ENCODE measurements at regions not wholly inside any gene's neighbourhood (a gene's known extent, or its start where the extent isn't known, plus 50 kb on each side); places are given as distances from the start of the nearest gene placed in this dataset.

DNA sequence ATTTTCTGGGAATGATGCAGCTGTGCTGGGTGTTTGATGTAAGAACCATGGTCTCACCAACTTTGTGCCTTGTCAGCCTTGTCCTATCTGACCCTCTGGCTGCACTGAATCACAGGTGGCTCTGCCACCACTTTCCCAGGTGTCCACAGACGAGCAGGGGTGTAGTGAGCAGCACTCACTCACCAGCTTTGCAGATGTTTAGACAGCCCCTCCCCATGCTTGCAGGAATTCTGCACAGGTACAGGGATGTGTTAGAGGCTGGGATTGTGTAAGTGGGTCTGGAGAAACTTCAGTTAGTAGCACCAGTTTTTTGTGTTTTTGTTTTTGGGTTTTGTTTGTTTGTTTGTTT is 88.2 kb upstream of the NAA20 start:
- DNase-seq (ENCODE audit: low spot score), result no peak

DNA sequence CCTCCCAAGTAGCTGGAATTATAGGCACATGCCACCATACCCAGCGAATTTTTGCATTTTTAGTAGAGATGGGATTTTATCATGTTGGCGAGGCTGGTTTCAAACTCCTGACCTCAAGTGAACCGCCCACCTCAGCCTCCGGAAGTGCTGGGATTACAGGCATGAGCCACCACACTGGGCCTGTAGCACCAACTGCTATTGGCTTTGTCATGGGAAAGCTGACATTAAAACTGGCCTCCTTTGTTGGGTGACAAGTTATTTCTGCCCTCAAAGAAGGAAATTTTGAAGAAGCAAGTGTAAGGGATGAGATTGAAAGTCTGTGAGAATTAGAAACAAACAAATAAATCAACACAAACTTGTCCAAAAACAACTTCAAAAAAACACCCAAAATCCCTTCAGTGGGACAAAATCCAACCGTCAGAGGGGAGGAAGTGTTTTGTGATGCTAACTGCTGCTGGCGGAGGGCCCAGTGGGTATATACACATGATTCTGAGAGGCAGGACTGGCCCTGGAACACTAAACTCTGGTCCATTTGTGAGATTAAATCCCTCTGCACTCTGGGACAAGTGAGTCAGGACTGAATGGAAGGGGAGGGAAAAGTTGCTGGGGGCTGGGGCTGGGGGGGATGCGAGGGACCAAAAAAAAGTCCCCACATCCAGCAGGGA is 87.5 kb upstream of the NAA20 start:
- no peak for DNase-seq (ENCODE audit: low spot score)

DNA sequence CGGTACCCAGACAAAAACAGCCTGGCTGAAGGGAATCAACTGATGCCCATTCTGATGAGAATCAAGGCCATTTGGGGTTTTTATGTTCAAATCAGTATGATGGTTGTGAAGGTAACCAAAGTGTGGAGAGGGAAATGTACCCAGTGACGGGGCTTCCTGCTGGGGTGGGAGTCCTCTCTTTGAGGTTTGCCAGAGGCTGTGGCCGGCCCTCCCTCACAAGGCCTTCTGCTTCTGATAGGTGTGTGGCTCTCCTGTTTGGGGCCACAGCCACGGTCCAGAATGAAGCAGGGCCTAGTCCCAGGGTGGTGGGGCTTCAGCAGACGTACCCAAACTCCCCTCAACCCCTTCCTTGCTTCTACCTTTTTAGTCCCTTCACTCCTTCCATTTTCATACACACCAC is 86.7 kb upstream of the NAA20 start:
- DNase-seq (ENCODE audit: low spot score), result no peak

DNA sequence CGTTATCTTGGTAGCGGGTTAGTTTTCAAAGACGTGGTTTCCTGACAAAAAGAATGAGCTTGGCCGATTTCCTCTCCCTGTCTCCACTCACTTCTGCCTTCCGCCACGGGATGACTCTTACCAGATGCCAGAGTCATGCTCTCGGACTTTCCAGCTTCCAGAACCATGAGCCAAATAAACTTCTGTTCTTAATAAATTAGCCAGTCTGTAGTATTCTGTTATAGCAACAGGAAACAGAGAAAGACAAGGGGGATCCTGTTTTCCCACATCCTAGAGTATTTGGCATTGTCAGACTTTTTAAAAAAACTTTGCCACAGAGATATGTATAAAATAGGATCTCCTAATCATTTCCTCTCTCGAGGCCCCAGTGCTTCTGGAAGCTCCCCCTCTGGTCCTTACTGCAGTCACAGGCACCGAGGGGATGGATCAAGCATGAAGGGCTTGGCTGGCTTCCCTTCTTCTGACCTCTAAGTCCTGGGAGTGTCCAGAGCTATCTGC is 84.9 kb upstream of the NAA20 start:
- no peak for DNase-seq (ENCODE audit: low spot score)

DNA sequence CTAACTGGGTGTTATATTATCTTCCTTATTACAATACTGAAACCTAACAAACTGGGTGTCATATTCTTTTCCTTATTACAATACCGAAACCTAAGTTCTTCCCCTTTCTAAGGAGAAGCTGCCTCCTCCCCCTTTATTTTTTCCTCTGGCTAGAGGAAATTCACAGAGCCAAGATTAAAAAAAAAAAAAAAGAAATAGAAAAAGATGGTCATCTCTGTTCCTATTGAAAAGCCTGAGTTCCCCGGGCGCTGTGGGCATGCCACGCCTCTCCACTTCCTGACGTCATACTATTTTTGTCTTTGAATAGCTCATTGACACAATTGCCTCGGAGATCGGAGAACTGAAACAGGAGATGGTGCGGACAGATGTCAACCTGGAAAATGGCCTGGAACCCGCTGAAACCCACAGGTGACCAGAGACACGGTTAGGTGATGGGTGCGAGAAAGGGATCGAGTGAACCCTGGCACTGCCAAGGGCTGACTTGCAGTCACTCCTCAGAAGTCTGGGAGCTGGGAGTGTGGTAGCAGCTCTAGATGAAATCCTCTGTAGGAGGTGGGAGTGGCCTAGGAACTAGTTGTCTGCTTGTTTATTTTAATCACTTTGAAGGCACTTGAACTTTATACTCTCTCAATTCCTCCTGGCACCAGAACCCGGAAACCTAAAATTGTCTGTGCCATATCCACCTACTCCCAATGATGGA is 82.2 kb upstream of the NAA20 start:
- DNase-seq (ENCODE audit: low spot score), result no peak

DNA sequence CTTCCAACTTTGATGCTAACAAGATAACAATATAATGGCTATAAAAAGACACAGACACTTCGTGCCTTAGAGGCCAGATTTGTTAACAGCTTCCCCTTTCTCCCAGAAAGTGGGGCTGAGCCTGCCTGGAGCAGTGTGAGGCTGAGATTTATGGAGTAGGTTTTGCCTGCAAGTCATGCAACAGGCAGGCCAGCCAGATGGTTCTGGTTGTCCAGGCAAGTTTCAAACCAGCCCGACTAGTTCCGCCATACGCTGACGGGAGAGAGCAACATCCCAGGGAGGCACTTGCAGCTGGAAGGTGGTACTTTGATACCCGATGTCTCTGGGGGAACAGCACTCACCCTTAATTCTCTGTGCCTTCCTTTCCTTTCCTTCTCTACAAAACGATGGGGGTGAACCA is 81.3 kb upstream of the NAA20 start:
- DNase-seq (ENCODE audit: low spot score), result no peak

DNA sequence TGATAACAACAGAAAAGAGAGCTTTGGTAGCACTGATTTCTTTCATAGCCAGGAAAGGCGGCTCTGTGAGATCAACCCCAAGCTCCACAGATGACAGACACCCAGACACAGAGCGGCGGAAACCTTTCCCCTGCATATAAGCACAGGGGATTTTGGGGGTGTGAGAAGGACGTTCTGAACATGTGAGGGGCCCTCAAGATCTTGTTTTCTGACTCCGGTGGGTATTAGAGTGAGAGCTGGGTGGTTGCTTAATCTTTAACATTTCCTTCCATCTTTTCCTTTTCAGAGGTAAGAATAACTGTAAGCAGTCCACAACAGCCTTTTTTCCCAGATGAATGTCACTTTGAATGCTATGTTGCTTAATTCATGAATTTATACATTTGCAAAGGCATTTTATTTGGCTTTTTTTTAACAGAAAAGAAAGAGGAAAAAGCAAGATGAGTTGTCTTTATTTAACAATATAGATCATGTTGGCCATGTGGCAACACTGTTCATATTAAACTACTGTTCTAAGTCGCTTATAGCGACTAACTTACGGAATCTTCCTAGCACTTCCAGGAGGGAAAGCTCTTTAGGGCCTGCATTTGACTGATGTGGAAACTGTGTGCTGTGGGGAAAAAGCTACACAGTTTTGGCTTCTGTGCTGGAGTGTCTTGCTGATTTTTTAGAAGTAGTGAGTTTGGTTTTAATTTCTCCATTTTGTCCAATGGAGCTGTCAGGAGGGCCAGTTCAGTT is 80.5 kb upstream of the NAA20 start:
- DNase-seq (ENCODE audit: low spot score), result no peak

DNA sequence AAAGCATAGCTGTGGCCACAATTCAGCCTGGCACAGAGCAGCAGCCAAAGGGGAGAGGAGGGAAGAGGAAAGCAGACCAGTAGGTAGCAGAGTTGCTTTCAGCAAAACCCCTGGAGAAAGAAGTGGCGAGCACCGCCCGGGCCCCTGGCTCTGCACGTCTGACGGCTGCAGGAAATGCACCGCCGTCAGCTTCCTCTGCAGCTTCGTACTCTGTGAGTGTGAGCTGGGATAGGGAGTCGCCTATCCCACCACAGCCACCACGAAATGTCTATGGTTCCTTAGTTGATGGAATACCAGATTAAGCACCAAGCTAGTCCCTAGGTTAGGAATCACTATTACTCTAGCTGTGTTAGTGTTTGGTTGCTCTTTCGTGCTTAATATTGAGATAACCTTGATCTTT is 79.9 kb upstream of the NAA20 start:
- DNase-seq (ENCODE audit: low spot score), result no peak

DNA sequence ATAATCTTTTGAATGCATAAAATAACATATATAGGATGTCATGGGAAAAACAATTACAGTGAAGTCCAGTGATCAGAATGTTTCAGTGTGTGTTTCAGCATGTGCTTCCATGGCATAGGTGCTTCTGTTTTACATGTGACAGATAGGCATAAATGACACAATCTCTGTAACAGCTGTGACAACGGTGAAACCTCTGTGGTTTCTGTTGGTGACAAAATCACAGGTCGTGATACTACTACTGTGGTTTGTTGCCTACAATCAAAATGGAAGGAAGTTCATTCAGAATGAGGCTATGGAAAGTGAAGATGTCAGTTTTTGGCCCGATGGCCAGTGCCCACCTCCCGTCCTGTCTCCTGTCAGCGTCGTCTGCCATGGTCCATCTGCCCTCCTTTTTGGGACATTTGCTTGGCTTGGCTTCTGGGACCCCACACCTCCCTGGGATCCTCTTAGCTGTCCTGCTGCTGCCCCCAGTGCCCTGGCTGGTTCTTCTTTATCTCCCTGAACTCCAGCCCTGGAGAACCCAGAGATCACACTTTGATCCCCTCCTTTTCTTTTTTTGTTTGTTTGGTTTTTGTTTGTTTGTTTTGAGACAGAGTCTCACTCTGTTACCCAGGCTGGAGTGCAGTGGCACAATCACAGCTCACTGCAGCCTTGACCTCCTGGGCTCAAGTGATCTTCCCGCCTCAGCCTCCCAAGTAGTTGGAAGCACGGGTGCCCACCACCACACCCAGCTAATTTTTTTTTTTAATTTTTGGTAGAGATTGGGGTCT is 79.3 kb upstream of the NAA20 start:
- DNase-seq (ENCODE audit: low spot score), result no peak

DNA sequence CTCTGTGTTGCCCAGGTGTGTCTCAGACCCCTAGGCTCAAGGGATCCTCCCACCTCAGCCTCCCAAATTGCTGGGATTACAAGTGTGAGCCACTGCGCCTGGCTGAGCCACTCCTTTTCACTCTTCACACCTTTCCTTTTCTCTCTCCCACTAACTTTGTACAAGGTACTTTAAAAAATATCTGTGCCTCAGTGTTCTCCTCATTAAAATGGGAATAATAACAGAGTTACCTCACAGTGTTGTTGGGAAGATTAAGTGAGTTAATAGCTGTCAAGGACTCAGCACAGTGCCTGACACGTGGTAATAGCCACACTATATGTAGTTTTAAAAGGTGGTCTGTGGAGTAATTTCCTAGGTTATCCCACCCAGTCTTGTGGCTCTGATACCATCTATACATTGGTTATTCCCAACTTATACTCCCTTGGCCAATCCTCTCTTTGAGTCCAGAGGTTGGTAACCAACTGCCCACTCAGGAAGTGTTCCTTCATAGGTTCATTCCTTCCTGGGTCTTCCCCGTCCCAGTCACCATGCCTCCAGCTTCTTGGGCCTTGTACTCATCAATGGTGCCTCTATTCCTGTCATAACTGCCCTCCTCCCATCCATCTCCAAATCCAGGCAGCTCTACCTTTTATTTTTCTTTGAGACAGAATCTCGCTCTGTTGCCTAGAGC is 78.6 kb upstream of the NAA20 start:
- no peak for DNase-seq (ENCODE audit: low spot score)

DNA sequence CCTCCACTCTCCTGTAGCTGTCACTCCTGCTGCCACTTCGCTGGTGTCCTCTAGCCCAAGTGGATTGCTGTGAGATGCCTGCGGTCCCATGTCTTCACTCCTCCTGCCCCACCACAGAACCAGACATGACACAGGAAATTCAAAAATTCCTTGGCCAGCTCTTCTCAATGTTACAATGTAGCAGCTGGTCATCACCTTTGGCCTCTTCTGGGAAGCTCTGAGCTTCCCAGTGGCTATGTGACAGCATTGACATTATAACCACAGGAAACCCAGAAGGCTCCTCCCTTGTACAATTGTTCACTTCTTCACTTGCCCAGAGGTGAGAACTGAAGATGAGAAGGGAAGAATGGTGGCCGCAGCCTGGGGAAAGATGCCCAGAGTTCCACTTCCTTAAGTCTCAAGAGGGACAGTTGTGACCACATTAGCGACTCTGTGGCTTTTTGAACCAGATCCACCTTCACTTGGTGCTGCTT is 76.1 kb upstream of the NAA20 start:
- no peak for DNase-seq (ENCODE audit: low spot score)

DNA sequence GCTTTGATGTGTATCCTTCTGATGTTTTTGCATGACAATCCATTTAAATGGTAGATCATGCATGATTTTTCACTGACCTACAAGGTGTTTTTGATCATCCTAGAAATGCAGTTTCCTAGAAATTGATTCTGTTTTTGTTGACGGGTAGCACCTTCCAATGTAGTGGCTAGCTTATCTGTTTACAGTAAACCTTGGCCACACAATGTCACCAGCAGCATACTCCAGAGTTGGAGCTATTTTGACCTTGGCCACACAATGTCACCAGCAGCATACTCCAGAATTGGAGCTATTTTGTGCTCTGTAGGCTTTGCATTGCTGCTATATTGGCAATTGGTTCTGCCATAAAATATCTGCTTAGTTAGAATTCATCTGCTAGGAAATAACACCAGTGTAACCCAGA is 74.6 kb upstream of the NAA20 start:
- DNase-seq (ENCODE audit: low spot score), result no peak

DNA sequence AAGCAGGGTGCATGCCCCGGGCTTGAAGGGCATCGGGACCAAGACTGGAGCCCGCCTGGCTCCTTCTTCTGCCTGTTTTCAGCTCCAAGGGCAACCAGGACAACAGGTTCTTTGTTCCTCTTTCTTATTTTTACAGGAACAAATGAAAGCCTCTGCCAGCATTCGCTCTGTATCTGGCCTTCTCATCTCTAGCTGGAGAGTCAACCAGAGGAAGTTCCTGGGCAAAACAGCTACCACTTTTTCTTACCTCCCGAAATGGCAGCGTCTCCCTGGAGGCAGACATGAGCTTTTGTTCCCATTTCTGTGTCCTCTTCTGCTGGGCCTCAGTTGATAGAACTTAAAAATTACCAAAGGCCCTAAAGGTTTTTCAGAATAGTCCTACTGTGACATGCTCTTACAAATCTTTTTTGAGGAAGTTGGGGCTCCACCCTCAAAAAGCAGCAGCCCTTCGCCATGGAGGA is 74.1 kb upstream of the NAA20 start:
- no peak for DNase-seq (ENCODE audit: low spot score)

DNA sequence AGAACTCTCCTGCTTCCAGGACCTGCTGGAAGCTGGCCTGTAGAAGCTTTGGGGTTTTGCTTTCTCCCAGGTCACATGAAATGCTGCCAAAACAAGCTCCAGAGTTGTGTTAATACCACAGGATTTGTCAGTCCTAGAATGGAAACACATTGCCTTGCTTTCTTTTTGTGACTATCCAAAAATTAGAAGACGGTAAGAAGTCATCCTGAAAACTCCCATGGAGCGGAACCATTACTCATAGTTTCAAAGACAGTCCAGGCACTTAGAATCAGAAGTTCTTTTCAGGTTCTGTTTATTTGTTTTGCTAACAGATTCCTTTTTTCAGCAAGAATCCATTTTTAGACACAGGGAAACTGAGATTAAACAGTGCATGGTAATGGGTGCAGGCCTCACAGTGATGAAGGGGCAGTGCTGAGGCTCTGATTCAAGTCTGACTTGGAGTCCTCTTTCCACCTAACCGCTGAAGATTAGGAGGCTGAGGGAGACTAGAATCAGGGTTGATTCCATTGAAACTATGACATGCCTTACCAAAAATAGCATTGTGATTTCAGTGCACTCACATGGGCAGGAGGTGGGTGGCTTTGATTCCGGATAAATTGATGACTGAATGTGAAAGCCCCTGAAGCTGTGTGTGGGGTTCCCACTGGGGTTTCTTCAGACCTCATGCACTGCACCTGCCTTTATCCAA is 72.2 kb upstream of the NAA20 start:
- no peak for DNase-seq (ENCODE audit: low spot score)

DNA sequence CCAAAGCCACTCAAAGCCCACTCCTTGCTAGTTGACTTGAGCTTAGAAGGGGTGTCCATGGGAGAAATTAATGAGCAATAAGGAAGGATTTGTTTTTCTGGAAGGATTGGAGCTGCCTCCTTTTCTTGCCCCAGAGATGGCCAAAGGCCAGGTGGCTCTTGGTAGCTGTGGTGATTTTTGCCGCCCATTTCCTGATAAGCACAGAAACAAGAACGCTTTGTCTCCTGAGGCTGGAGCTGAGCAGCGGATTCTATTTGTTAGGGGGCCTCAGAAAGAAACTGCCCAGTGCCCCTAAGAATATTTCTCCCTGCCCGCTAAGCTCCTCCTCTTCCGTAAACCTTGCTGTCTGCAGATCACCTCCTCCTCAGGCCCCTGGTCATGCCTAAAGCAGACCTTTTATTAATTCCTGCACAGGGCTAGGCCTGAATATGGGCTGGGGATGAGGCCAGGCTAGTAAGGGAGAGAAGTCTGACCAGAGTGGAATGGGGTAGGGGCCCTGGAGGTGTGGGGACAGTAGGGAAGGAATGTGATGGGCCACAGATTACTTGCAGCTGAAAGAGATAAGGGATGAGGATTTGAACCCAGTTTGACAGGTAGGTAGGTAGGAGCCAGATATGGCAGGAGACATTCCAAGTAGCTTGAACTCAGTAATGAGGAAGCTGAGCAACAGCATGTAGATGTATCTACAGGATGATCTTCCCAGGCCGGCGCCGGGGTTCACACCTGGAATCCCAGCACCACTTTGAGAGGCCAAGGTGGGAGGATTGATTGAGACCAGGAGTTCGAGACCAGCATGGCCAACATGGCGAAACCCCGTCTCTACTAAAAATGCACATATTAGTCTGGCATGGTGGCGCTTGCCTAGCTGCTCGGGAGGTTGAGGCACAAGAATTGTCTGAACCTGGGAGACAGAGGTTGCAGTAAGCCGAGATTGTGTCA is 71.2 kb upstream of the NAA20 start:
- DNase-seq (ENCODE audit: low spot score), result peak; percentile 59

DNA sequence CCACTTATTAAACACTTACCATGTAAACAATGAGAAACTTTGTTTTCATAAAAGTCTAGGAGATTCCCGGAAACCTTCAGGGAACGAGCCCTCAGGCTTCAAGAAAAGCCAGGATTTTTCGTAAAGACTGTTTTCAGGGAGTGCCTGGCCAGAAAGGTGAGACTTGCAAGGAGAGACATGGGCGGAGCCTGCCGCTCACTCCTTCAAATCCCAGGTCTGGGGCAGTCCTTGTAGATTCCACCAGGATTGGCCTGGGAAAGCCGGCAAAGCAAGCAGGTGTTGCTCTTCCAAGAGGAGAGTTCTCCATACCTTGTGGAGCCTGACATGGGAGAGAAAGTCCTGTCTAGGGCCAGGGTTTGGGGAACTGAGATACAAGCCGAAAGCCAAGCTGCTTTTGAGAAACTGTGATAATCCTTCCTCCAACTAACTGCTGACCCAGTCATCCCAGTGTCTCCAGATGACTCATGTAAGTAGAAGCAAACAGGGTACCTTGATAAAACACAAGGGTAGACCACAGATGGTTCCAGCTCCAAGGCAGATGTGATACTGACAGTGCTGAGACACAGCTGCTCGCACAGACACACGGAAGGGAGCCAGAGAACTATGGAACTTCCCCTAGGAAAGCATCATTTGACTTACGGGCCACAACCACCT is 69.4 kb upstream of the NAA20 start:
- no peak for DNase-seq (ENCODE audit: low spot score)

DNA sequence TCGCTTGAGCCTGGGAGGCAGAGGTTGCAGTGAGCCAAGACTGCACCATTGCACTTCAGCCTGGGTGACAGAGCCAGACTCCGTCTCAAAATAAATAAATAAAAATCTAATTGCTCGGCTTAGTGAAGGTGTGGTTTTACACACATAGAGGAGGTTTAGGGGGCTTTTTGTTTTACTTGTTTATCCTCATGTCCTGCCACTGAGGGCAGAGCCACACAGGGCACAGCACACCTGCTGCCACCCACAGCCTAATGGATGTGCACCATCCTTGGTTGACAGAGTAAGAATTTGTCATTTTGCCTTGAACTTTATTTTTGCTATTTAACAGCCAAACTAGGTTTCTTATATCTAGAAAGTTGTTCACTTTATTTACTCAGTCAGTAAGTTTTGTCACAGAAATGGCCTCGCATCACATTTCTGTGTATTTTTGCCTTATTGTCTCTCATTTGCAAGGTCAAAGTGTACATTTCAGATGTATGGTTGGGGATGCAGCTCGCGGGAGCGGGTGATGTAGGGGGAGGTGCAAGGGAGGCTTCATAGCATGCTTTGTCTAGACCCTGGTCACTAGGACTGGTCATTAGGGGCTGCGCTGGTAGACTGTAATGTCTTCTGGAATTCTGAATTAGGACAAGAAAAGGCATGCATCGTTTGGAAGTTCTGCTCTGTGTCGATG is 67.8 kb upstream of the NAA20 start:
- DNase-seq (ENCODE audit: low spot score), result no peak

DNA sequence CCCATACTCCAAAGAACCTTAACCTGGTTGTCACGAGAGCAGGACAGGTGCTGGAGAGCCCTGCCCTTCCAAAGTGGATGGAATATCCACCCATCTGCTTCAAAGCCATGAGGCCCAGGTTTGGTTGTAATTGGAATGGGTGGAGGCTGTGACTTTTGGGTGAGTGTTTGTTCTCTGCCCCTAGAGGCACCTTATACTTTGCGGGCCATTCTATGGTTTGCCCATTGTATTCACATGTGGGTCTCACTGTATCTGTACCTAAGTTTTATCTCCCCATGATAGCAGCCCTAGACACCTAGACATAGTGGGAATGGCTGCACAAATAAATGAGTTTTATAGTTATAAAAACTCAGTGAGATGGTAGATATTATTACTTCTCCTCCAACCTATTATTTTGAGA is 67.1 kb upstream of the NAA20 start:
- DNase-seq (ENCODE audit: low spot score), result no peak

DNA sequence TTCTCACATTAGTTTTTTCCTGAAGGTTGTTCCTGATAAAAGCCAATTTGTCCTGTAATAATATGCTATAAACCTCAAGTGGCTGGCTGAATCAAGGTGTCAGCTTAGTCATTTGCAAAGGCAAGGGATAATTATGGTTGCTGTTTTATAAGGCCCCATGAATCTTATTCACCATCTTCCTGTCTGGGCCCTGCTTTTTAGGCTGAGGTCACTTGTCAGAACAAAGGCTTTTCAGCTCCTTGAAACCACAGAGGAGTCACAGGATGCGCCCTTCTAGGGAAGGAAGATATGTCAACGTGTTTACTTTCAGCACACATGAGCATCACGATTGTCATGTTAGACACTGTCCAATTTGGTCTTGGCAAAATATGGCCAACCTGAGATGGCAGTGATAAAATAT is 64.8 kb upstream of the NAA20 start:
- no peak for DNase-seq (ENCODE audit: low spot score)

All from HuH-7 (cell line).